Endothelial cell (in vitro differentiated cells): ENCODE measurements at regions not wholly inside any gene's neighbourhood (a gene's known extent, or its start where the extent isn't known, plus 50 kb on each side); places are given as distances from the start of the nearest gene placed in this dataset.
A peak's percentile ranks its signal among the peaks of the same experiment; 100 is the strongest.

Source experiments
- DNase-seq: peaks from one replicate; pipeline ENCODE4 v3.0.0; 2021; ENCODE audit warnings: low spot score
- H3K27ac Mint-ChIP-seq: one replicate; pipeline ENCODE4 v1.8.0; 2021; ENCODE audit warnings: mixed read lengths, inconsistent platforms; ENCODE audit not compliant: unreplicated experiment
- H3K27me3 Mint-ChIP-seq: one replicate; pipeline ENCODE4 v1.8.0; 2021; ENCODE audit warnings: mild to moderate bottlenecking, moderate library complexity, mixed read lengths, inconsistent platforms; ENCODE audit not compliant: unreplicated experiment
- H3K36me3 Mint-ChIP-seq: one replicate; pipeline ENCODE4 v1.8.0; 2021; ENCODE audit warnings: mild to moderate bottlenecking, low read depth, mixed read lengths, inconsistent platforms; ENCODE audit not compliant: unreplicated experiment
- H3K4me1 Mint-ChIP-seq: one replicate; pipeline ENCODE4 v1.8.0; 2021; ENCODE audit warnings: mild to moderate bottlenecking, mixed read lengths, inconsistent platforms; ENCODE audit not compliant: unreplicated experiment
- H3K4me3 Mint-ChIP-seq: one replicate; pipeline ENCODE4 v1.8.0; 2021; ENCODE audit warnings: mild to moderate bottlenecking, mixed read lengths, inconsistent platforms; ENCODE audit not compliant: unreplicated experiment
- H3K9me3 Mint-ChIP-seq: one replicate; pipeline ENCODE4 v1.8.0; 2021; ENCODE audit warnings: mixed read lengths, inconsistent platforms; ENCODE audit not compliant: unreplicated experiment
- TF ChIP-seq, protein P1 (sequence below): fragments of 200-600 bp; sonication (generic); IDR thresholded peaks from one replicate; pipeline ENCODE4 v1.5.0; 2021; ENCODE audit warnings: antibody characterized with exemption; ENCODE audit not compliant: unreplicated experiment

DNA sequence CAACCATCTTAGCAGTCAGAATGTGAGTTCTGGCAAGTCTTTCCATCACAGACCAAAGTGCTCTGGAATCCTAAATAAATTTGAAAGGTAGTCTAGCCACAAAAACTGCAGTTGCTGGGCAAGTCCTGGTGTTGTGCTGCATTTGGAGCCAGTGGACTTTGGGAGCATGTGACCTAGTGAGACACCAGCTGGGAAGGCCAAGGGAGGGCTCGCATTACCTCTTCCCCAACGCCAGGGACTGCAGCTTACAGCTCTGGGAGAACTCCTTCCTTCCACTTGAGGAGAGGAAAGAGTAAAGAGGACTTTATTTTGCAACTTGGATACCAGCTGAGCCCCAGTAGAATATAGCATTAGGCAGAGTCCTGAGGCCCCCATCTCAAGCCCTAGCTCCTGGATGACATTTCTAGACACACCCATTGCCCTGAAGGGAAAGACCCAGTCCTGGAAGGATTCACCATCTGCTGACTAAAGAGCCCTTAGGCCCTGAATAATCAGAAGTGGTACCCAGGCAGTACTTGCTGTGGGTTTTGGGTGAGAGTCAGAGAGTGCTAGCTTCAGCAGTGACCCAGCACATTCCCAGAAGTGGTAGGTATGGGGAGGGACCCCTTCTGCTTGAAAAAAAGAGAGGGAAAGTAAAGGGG, 190.7 kb downstream of the NUF2 start:
- Mint-ChIP-seq H3K36me3 (no peaks in the 10 kb centered on the region), H3K4me1 (peaks cover under 1% of the 10 kb centered on the region), H3K27ac (no peak overlapping the region), H3K9me3 (no peaks in the 10 kb centered on the region), H3K4me3 (no peak overlapping the region), H3K27me3 (no peaks in the 10 kb centered on the region)
- no peak for DNase-seq
- TF ChIP-seq, protein P1, sequence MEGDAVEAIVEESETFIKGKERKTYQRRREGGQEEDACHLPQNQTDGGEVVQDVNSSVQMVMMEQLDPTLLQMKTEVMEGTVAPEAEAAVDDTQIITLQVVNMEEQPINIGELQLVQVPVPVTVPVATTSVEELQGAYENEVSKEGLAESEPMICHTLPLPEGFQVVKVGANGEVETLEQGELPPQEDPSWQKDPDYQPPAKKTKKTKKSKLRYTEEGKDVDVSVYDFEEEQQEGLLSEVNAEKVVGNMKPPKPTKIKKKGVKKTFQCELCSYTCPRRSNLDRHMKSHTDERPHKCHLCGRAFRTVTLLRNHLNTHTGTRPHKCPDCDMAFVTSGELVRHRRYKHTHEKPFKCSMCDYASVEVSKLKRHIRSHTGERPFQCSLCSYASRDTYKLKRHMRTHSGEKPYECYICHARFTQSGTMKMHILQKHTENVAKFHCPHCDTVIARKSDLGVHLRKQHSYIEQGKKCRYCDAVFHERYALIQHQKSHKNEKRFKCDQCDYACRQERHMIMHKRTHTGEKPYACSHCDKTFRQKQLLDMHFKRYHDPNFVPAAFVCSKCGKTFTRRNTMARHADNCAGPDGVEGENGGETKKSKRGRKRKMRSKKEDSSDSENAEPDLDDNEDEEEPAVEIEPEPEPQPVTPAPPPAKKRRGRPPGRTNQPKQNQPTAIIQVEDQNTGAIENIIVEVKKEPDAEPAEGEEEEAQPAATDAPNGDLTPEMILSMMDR = no peak

DNA sequence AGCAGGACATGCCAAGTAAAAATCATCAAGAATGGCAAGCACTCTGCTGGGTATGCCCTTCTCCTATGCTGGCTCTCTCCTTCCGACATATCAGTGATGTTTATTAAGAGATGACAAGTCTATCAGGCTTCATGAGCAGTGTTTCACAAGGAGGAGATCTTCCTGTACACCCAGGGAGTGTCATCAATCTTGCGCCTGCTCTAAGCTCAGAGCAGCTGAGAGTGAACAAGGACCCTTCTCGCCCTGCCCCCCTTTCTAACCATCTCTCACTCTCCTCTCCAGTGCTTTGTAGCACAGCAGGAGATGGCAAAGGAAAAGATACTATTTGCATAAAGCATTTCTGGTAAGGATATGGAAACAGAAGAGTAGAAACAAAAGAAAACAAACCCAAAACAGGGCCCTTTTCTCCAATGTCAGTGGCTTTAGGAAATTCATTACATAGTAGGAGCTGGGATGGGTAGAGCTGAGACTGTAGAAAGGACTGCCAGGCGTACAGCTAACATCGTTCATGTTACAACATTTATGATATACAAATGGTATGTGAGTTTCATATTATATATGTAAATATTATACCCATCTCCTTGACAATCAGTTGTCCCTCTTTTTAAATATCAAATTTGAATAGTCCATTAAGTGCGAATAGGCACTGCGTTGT, 201.7 kb downstream of the NUF2 start:
- Mint-ChIP-seq H3K27me3 (no peaks in the 10 kb centered on the region), H3K4me3 (no peak overlapping the region), H3K36me3 (no peaks in the 10 kb centered on the region), H3K9me3 (peaks cover 4% of the 10 kb centered on the region), H3K27ac (no peak overlapping the region), H3K4me1 (no peaks in the 10 kb centered on the region)
- DNase-seq = no peak
- TF ChIP-seq, protein P1 = no peak

DNA sequence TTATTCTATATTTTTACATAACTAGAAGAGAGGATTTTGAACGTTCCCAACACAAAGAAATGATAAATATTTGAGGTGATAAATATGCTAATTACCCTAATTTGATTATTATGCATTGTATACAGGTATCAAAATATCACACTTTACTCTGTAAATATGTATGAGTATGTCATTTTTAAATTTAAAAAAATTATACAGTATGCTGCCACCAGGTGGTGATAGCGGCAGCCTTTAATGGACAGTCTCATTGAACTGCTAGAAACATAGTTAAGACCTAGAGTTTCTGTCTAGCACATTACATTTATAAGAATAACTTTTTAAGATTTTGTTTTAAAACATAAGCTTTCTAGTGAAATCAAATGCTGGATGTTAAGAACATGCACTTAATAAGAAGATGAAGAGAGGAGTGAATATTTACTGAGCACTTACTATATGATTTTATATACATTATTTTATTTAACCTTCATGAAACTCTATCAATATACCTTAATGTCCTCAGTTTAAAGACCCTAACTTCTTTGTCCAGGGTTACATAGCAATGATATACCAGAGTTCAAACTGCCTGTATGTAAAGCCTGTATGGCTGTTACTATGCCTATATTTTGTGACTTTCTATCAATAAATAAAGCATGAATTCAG, 207.1 kb downstream of the NUF2 start:
- Mint-ChIP-seq H3K9me3 (no peaks in the 10 kb centered on the region), H3K27ac (no peak overlapping the region), H3K27me3 (no peaks in the 10 kb centered on the region), H3K36me3 (no peaks in the 10 kb centered on the region), H3K4me3 (no peak overlapping the region), H3K4me1 (no peaks in the 10 kb centered on the region)
- peak; percentile 23 for DNase-seq
- TF ChIP-seq, protein P1 = peak; percentile 81

DNA sequence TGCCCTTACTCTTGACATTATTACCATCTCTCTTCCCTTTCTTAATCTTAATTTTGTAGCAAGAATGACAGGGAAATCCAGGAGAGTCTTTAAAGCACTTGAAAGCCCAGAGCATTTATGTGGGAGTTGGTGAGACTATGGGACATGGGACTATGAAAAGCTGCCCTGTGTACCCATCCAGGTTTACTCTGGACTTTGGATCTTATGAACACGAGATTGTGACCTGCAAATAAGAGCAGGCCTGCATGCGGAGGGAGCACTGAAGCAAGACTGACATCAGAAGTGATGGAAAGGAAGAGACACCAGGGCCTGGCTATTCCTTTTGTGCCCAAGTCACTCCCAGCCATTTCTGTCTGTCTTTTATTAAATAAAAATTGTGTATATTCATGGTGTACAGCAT, 209.6 kb downstream of the NUF2 start:
- Mint-ChIP-seq H3K4me1 (no peaks in the 10 kb centered on the region), H3K27ac (no peak overlapping the region), H3K27me3 (no peaks in the 10 kb centered on the region), H3K36me3 (no peaks in the 10 kb centered on the region), H3K4me3 (no peak overlapping the region), H3K9me3 (no peaks in the 10 kb centered on the region)
- DNase-seq = no peak
- TF ChIP-seq, protein P1 = no peak

DNA sequence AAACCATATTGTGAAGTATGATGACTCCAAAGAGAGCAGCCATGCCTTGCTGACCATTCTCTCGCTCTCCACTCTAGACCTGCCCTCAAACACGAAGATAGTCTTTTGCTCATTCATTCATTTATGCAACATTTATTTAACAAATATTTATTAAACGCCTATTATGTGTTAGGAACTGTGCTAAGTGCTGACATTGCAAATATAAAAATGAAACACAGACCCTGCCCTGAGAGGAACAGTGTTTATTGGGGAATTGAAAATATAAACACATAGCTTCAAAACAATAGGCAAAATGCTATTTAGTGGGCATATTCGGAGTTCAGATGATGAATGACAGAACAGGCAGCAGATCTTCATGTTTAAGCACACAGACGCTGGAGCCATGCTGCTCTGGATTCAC, 213.6 kb downstream of the NUF2 start:
- H3K27me3 Mint-ChIP-seq = no peaks in the 10 kb centered on the region
- H3K4me1 Mint-ChIP-seq = no peaks in the 10 kb centered on the region
- DNase-seq = no peak
- TF ChIP-seq, protein P1 = no peak
- H3K9me3 Mint-ChIP-seq = no peaks in the 10 kb centered on the region
- H3K27ac Mint-ChIP-seq = no peak overlapping the region
- no peak overlapping the region for H3K4me3 Mint-ChIP-seq
- H3K36me3 Mint-ChIP-seq = no peaks in the 10 kb centered on the region
